GM12878 (cell line): ENCODE measurements at regions not wholly inside any gene's neighbourhood (a gene's known extent, or its start where the extent isn't known, plus 50 kb on each side); places are given as distances from the start of the nearest gene placed in this dataset.

ENCODE experiments used
- ATAC-seq: fragments of 200-7000 bp; cut with Tn5 transposase; 3 replicates; pipeline ENCODE4 v1.9.1; 2020; ENCODE audit warnings: mild to moderate bottlenecking, moderate library complexity
- BruUV-seq: library from RNA; stranded (reverse); fragments of 400-500 nt; replicated peaks from 2 replicates; lab custom pipeline; 2021; lab: Mats Ljungman, UMichigan
- CTCF ChIA-PET: fragments of 300-600 bp; sonication (Branson Sonifier 250); formaldehyde crosslinking; extraction: SDS; loops from one replicate; lab custom pipeline; 2021; ENCODE audit warnings: inconsistent platforms; lab: Yijun Ruan, JAX
- POLR2A ChIA-PET: fragments of 350-600 bp; formaldehyde crosslinking; extraction: SDS; loops from one replicate; lab custom pipeline; 2021; ENCODE audit warnings: inconsistent platforms; lab: Charles Lee
- RAD21 ChIA-PET: fragments of 300-600 bp; sonication (Branson Sonifier 250); formaldehyde crosslinking; loops from one replicate; lab custom pipeline; 2023; ENCODE audit warnings: antibody characterized with exemption; ENCODE audit not compliant: unreplicated experiment; lab: Charles Lee
- SMC1A ChIA-PET: fragments of 300-600 bp; sonication (Branson Sonifier 250); formaldehyde crosslinking; loops from one replicate; lab custom pipeline; 2023; ENCODE audit not compliant: unreplicated experiment, uncharacterized antibody; lab: Charles Lee
- DNase-seq: peaks from one replicate; pipeline ENCODE4 v3.0.0-alpha.2; 2011; ENCODE audit warnings: low read depth, low spot score
- FAIRE-seq: peaks from 3 replicates; lab custom pipeline; 2011; peaks lifted over from hg19 to GRCh38; lab: Jason Lieb, UNC
- H2AFZ ChIP-seq: 2 replicates; pipeline ENCODE4 v1.6.0; 2011; ENCODE audit warnings: low read depth, low read length, control low read depth; ENCODE audit not compliant: control insufficient read depth
- H3K27ac ChIP-seq: 2 replicates; pipeline ENCODE4 v1.5.1; 2011; ENCODE audit warnings: control low read depth; ENCODE audit not compliant: control insufficient read depth, insufficient read depth
- H3K27me3 ChIP-seq, 2 experiments: replicated peaks in 1 of 2; 2 replicates each; pipeline versions ENCODE4 v1.6.0 to v1.6.1; 2011; ENCODE audit warnings: low read length in 1 of 2; ENCODE audit not compliant: control insufficient read depth in 2 of 2, insufficient read depth in 2 of 2
- H3K36me3 ChIP-seq, 2 experiments: 2 replicates each; pipeline ENCODE4 v1.5.1; 2011; ENCODE audit warnings: low read length in 1 of 2; ENCODE audit not compliant: control insufficient read depth in 2 of 2, insufficient read depth in 2 of 2
- H3K4me1 ChIP-seq: 2 replicates; pipeline ENCODE4 v1.6.1; 2011; ENCODE audit warnings: mild to moderate bottlenecking, low read length, moderate library complexity, mixed read lengths; ENCODE audit not compliant: control insufficient read depth, insufficient read depth
- H3K4me2 ChIP-seq: 2 replicates; pipeline ENCODE4 v1.6.0; 2011; ENCODE audit warnings: control low read depth; ENCODE audit not compliant: control insufficient read depth, insufficient read depth
- H3K4me3 ChIP-seq: fragments of 200-600 bp; sonication (generic); 2 replicates; pipeline ENCODE4 v1.5.1; 2016
- H3K79me2 ChIP-seq: 2 replicates; pipeline ENCODE4 v1.6.0; 2011; ENCODE audit warnings: low read length; ENCODE audit not compliant: control insufficient read depth, insufficient read depth
- H3K9ac ChIP-seq: 2 replicates; pipeline ENCODE4 v1.8.0; 2011; ENCODE audit warnings: low read length, control low read depth, mixed read lengths; ENCODE audit not compliant: control insufficient read depth, insufficient read depth
- H3K9me3 ChIP-seq: replicated peaks from 3 replicates; pipeline ENCODE4 v1.5.1; 2011; ENCODE audit warnings: mild to moderate bottlenecking, low read length; ENCODE audit not compliant: control insufficient read depth, insufficient read depth
- H4K20me1 ChIP-seq: 2 replicates; pipeline ENCODE4 v1.6.0; 2011; ENCODE audit not compliant: control insufficient read depth, insufficient read depth
- ATF3 ChIP-seq: IDR thresholded peaks from 2 replicates; pipeline ENCODE4 v1.6.1; 2011; ENCODE audit warnings: low read depth, mild to moderate bottlenecking, low read length, moderate library complexity, borderline replicate concordance; ENCODE audit errors: extremely low read depth
- ATF7 ChIP-seq: fragments of 450-650 bp; IDR thresholded peaks from 2 replicates; pipeline ENCODE4 v1.6.1; 2016; ENCODE audit warnings: low read depth, mild to moderate bottlenecking
- BACH1 ChIP-seq: fragments of 450-650 bp; IDR thresholded peaks from 2 replicates; pipeline ENCODE4 v1.6.1; 2017; ENCODE audit warnings: mild to moderate bottlenecking, borderline replicate concordance
- CHD1 ChIP-seq: IDR thresholded peaks from 2 replicates; pipeline ENCODE4 v1.6.1; 2012; ENCODE audit warnings: low read depth, low read length, improper control_type of control experiment
- CTCF ChIP-seq, 3 experiments: IDR thresholded peaks in 2 of 3; conservative IDR thresholded peaks in 1 of 3; 2 replicates each; pipeline ENCODE4 v1.5.1; 2011; ENCODE audit warnings: low read depth in 3 of 3, low read length in 3 of 3, mild to moderate bottlenecking in 3 of 3, control low read depth in 2 of 3, moderate library complexity in 2 of 3, inconsistent platforms in 1 of 3, mixed read lengths in 1 of 3; ENCODE audit not compliant: control insufficient read depth in 2 of 3, insufficient read depth in 1 of 3; ENCODE audit errors: extremely low read depth in 1 of 3
- FOXM1 ChIP-seq: IDR thresholded peaks from 2 replicates; pipeline ENCODE4 v1.6.1; 2012; ENCODE audit warnings: low read depth, mild to moderate bottlenecking, inconsistent platforms, low read length, moderate library complexity
- HDAC2 ChIP-seq: fragments of 200-600 bp; sonication (generic); IDR thresholded peaks from 2 replicates; pipeline ENCODE4 v1.6.1; 2017
- HDAC6 ChIP-seq: fragments of 200-600 bp; sonication (generic); IDR thresholded peaks from one replicate; pipeline ENCODE4 v1.8.0; 2017; ENCODE audit warnings: antibody characterized with exemption; ENCODE audit not compliant: unreplicated experiment
- MEF2B ChIP-seq: fragments of 450-650 bp; IDR thresholded peaks from 2 replicates; pipeline ENCODE4 v1.6.1; 2018; ENCODE audit warnings: mild to moderate bottlenecking, moderate library complexity; ENCODE audit not compliant: partially characterized antibody, poor library complexity, severe bottlenecking
- NFXL1 ChIP-seq: fragments of 450-650 bp; IDR thresholded peaks from 2 replicates; pipeline ENCODE4 v1.6.1; 2017; ENCODE audit warnings: antibody characterized with exemption, mild to moderate bottlenecking, borderline replicate concordance
- NR2C2 ChIP-seq: IDR thresholded peaks from 2 replicates; pipeline ENCODE4 v1.6.1; 2011; ENCODE audit warnings: borderline replicate concordance, low read depth; ENCODE audit not compliant: control insufficient read depth, insufficient read length
- PML ChIP-seq: IDR thresholded peaks from 2 replicates; pipeline ENCODE4 v1.6.1; 2012; ENCODE audit warnings: low read length, inconsistent platforms
- POLR2AphosphoS2 ChIP-seq: IDR thresholded peaks from 2 replicates; pipeline ENCODE4 v1.6.1; 2011; ENCODE audit warnings: low read depth, mild to moderate bottlenecking, low read length, improper control_type of control experiment, moderate library complexity
- RCOR1 ChIP-seq: conservative IDR thresholded peaks from 2 replicates; pipeline ENCODE4 v1.6.1; 2012; ENCODE audit warnings: low read depth, low read length, improper control_type of control experiment
- RFX5 ChIP-seq: IDR thresholded peaks from 2 replicates; pipeline ENCODE4 v1.6.1; 2011; ENCODE audit warnings: low read depth, low read length, improper control_type of control experiment
- SMAD5 ChIP-seq: IDR thresholded peaks from 2 replicates; pipeline ENCODE4 v1.6.1; 2016; ENCODE audit warnings: antibody characterized with exemption, low read depth
- SMARCA5 ChIP-seq: fragments of 450-650 bp; IDR thresholded peaks from 2 replicates; pipeline ENCODE4 v1.6.1; 2017; ENCODE audit warnings: mild to moderate bottlenecking
- SMC3 ChIP-seq: IDR thresholded peaks from 2 replicates; pipeline ENCODE4 v1.6.1; 2011; ENCODE audit warnings: low read length, improper control_type of control experiment, borderline replicate concordance
- SUZ12 ChIP-seq: fragments of 200-600 bp; sonication (generic); IDR thresholded peaks from one replicate; pipeline ENCODE4 v1.6.1; 2018; ENCODE audit warnings: antibody characterized with exemption, mild to moderate bottlenecking; ENCODE audit not compliant: unreplicated experiment
- TCF7 ChIP-seq: IDR thresholded peaks from 2 replicates; pipeline ENCODE4 v1.6.1; 2014; ENCODE audit warnings: antibody characterized with exemption, borderline replicate concordance
- YBX1 ChIP-seq: fragments of 450-650 bp; IDR thresholded peaks from 2 replicates; pipeline ENCODE4 v1.6.1; 2016; ENCODE audit warnings: antibody characterized with exemption
- ZNF207 ChIP-seq: fragments of 450-650 bp; IDR thresholded peaks from 2 replicates; pipeline ENCODE4 v1.6.1; 2014; ENCODE audit warnings: antibody characterized with exemption, mild to moderate bottlenecking, borderline replicate concordance
- ZNF274 ChIP-seq: IDR thresholded peaks from one replicate; pipeline ENCODE4 v1.8.0; 2011; ENCODE audit not compliant: insufficient read length, insufficient read depth
- ZNF384 ChIP-seq: IDR thresholded peaks from 2 replicates; pipeline ENCODE4 v1.6.1; 2012; ENCODE audit warnings: low read depth, mild to moderate bottlenecking, low read length, improper control_type of control experiment, borderline replicate concordance
- WGBS: methylation state at CpG from one replicate; pipeline ENCODE4 v1.1.6; 2016; ENCODE audit warnings: low lambda C conversion rate; ENCODE audit not compliant: insufficient replicate concordance, insufficient coverage; ENCODE audit errors: missing lambda C conversion rate; 5-methylcytosine and 5-hydroxymethylcytosine counted together
- in situ Hi-C: fragments of 300-500 bp; cut with MboI; formaldehyde crosslinking; loops from 9 replicates; pipeline ENCODE4 v1.14.3; 2018; ENCODE audit warnings: mixed read lengths
- intact Hi-C: fragments of 100-400 bp; cut with micrococcal nuclease; formaldehyde crosslinking; loops from one replicate; pipeline ENCODE4 v1.14.2; 2022; ENCODE audit not compliant: unreplicated experiment

DNA sequence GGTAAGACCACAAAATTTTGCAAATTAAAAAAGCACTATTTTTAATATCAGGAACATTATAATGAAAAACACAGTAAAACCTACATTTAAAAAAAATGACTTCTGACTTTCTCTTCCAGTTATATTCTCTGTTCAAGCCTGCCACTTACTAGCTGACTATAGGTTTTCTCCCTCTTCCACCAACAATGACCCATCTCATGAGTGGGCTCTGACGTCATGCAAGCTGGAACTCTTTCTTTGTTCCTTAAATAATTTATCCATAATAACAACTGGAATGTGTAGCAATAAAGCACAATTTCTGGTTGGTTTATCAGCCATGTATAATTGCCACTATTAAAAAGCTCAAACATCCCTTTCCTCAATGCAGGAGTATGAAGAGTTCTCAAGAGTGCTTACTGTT is 378.1 kb upstream of the FAM174A start (continued):
- TF ChIP-seq ZNF274: no peak
- TF ChIP-seq RCOR1: no peak
- TF ChIP-seq CHD1: no peak
- no peak for TF ChIP-seq BACH1
- no peak for TF ChIP-seq SUZ12
- TF ChIP-seq POLR2AphosphoS2: no peak
- TF ChIP-seq NFXL1: no peak
- TF ChIP-seq TCF7: no peak
- TF ChIP-seq SMARCA5: no peak
- TF ChIP-seq ATF7: no peak
- TF ChIP-seq, all 136 proteins: peak for 0

GRCh38 chr5:100148239-100148638 is 386.9 kb upstream of the FAM174A start:
- Histone ChIP-seq H3K27me3 (no peaks in the 10 kb centered on the region), H3K4me2 (no peak overlapping the region), H3K9me3 (no peaks in the 10 kb centered on the region), H4K20me1 (no peaks in the 10 kb centered on the region), H3K9ac (no peak overlapping the region), H3K27ac (no peak overlapping the region), H3K4me3 (no peak overlapping the region), H3K79me2 (no peaks in the 10 kb centered on the region), H3K4me1 (no peaks in the 10 kb centered on the region), H2AFZ (no peak overlapping the region), H3K36me3 (no peaks in the 10 kb centered on the region)
- CTCF ChIA-PET: no interaction called here
- in situ Hi-C loops (no loop called here), intact Hi-C loops (no loop called here)
- WGBS: 7% methylated on average over 3 of the region's 3 CpGs
- SMC1A ChIA-PET: interaction anchor here (0.6 kb wide), 3 partner anchors 40 to 1244 kb away, joined by 3 read pairs; no protein-coding TSS in a partner anchor
- TF ChIP-seq ZNF207 (no peak), CTCF (IDR thresholded peaks at IDR 0.05 in 2 of 3, conservative IDR thresholded peaks at IDR 0.05 in 1 of 3; ENCODE audit: control insufficient read depth in 2 of 3, extremely low read depth in 1 of 3, insufficient read depth in 1 of 3, low read depth in 3 of 3, low read length in 3 of 3) (no peak), SMC3 (no peak), SMAD5 (no peak), RFX5 (no peak), HDAC2 (no peak), PML (no peak), ZNF384 (no peak), HDAC6 (no peak), FOXM1 (no peak), ATF3 (no peak), ATF7 (no peak), ZNF274 (no peak), YBX1 (no peak), MEF2B (no peak), NR2C2 (no peak)
- RAD21 ChIA-PET: no interaction called here
- no peak for FAIRE-seq
- no peak for ATAC-seq
- BruUV-seq: no TSS peak
- no peak for DNase-seq
- POLR2A ChIA-PET: no interaction called here
